ENCODE measurements at regions not wholly inside any gene's neighbourhood (a gene's known extent, or its start where the extent isn't known, plus 50 kb on each side); places are given as distances from the start of the nearest gene placed in this dataset.
"Not testable (repeated sequence)": the region's sequence is repeated elsewhere in the genome, so short reads cannot be mapped to it uniquely, and the experiment has no call there.

DNA sequence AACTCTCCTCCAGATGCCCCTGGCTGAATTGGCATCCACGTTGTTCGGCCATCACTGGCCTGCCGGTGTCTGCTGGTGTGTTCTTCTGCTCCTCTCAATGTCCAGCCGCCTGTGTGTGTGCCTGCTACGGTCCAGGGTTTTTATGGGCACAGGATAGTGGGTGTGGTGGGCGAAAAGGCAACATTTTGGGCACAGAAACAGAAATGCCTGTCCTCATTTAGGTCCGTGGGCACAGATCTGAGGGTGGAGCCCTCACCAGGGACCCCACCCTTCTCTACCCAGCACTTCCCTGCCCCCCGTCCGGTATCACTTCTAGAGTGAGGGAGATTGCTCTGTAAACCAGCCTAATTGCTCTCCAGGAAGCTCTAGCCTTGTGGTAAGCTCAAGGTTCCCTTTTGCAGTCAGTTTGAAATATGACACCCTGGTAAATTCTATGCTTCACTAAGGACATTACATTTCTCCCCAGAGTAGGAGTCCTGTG is 410.1 kb downstream of the MAT2B start:
- Histone ChIP-seq H3K27ac (no peak overlapping the region), H3K4me3 (no peak overlapping the region), H3K36me3 (no peaks in the 10 kb centered on the region), H3K4me1 (ENCODE audit: low read depth) (no peaks in the 10 kb centered on the region), H3K27me3 (no peaks in the 10 kb centered on the region), H3K9me3 (ENCODE audit: low read depth) (no peaks in the 10 kb centered on the region)
- DNase-seq (ENCODE audit: low read depth in 1 of 2, low spot score in 1 of 2) = peak; percentile 23 to 51
- TF ChIP-seq, protein P1, sequence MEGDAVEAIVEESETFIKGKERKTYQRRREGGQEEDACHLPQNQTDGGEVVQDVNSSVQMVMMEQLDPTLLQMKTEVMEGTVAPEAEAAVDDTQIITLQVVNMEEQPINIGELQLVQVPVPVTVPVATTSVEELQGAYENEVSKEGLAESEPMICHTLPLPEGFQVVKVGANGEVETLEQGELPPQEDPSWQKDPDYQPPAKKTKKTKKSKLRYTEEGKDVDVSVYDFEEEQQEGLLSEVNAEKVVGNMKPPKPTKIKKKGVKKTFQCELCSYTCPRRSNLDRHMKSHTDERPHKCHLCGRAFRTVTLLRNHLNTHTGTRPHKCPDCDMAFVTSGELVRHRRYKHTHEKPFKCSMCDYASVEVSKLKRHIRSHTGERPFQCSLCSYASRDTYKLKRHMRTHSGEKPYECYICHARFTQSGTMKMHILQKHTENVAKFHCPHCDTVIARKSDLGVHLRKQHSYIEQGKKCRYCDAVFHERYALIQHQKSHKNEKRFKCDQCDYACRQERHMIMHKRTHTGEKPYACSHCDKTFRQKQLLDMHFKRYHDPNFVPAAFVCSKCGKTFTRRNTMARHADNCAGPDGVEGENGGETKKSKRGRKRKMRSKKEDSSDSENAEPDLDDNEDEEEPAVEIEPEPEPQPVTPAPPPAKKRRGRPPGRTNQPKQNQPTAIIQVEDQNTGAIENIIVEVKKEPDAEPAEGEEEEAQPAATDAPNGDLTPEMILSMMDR (IDR thresholded peaks at IDR 0.05; ENCODE audit: low read depth, low read length) = no peak

DNA sequence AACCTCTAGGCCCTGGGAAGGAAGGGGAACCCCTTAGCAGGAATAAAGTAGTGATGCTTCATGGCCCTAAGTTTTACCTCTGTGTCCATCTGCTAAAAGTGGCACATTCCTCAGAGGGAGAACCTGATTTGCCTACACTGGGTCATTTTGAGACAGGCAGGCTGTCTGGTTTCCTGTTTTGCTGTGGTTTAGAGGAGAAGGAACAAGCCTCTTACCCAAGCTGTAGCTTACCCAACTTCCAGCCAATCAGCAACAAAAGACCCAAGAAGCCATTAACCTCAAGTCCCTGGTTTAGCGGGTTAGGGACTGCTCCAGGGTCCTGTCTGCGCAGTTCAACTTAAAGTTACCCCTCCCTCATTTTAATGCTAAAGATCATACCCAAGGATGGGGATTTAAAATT is 411.0 kb downstream of the MAT2B start:
- TF ChIP-seq, protein P1 (IDR thresholded peaks at IDR 0.05; ENCODE audit: low read depth, low read length) = no peak
- H3K4me1 ChIP-seq (ENCODE audit: low read depth) = no peaks in the 10 kb centered on the region
- peak overlapping the region; percentile 28 for H3K27ac ChIP-seq
- peak in 1 of 2 donors; percentile 63 for DNase-seq (ENCODE audit: low read depth in 1 of 2, low spot score in 1 of 2)
- no peak overlapping the region for H3K4me3 ChIP-seq
- H3K27me3 ChIP-seq = no peaks in the 10 kb centered on the region
- H3K36me3 ChIP-seq = no peaks in the 10 kb centered on the region
- H3K9me3 ChIP-seq (ENCODE audit: low read depth) = no peaks in the 10 kb centered on the region

DNA sequence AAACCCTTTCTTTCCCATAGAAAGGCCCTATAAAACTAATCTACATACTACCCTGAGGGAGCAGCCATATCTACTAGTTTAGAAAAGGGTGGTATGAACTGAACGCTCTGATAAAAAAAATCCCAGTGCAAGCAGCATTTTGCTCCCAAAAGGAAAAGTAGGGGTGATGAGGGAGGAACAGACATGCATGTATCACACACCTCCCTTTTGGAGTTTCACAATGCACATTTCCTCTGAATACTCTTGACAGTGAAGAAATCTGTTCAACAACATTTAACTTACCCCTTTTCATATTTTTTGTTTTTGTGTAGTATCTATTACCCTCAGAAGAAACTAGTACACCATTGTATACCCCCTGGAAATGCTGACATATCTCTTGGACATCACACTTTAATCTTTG is 411.4 kb downstream of the MAT2B start:
- TF ChIP-seq, protein P1 (IDR thresholded peaks at IDR 0.05; ENCODE audit: low read depth, low read length) = no peak
- peak in 1 of 2 donors; percentile 13 for DNase-seq (ENCODE audit: low read depth in 1 of 2, low spot score in 1 of 2)
- no peak overlapping the region for H3K4me3 ChIP-seq
- H3K27me3 ChIP-seq = no peaks in the 10 kb centered on the region
- H3K4me1 ChIP-seq (ENCODE audit: low read depth) = no peaks in the 10 kb centered on the region
- H3K27ac ChIP-seq = no peak overlapping the region
- H3K36me3 ChIP-seq = no peaks in the 10 kb centered on the region
- H3K9me3 ChIP-seq (ENCODE audit: low read depth) = no peaks in the 10 kb centered on the region

DNA sequence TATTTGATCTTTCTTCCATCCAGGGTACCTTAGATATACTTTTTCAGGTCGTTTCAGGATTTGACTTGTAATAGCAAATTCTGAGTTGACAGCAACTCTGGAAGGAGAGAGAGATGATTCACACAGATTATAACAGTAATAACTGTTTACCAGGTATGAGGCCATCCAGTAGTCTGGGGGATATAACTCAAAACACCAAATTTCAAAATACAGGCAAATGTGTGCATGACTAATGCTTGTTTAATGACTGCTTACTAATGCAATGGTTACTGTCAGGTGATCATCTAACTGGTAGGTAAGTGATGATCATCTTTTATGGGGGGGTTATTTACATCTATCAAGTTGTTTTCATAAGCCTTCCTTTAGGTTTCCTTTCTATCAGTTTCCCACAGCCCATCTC is 412.3 kb downstream of the MAT2B start:
- TF ChIP-seq, protein P1 (IDR thresholded peaks at IDR 0.05; ENCODE audit: low read depth, low read length) = no peak

DNA sequence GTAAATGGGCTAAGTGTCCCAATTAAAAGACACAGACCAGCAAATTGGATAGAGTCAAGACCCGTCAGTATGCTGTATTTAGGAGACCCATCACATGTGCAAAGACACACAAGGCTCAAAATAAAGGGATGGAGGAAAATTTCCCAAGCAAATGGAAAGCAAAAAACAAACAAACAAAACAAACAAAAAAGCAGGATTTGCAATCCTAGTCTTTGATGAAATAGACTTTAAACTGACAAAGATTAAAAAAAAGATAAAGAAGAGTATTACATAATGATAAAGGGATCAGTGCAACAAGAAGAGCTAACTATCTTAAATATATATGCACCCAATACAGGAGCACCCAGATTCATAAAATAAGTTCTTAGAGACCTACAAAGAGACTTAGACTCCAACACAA is 429.6 kb downstream of the MAT2B start:
- H3K36me3 ChIP-seq; H3K27ac ChIP-seq; H3K27me3 ChIP-seq; H3K4me3 ChIP-seq; DNase-seq (ENCODE audit: low read depth in 1 of 2, low spot score in 1 of 2); H3K9me3 ChIP-seq (ENCODE audit: low read depth); H3K4me1 ChIP-seq (ENCODE audit: low read depth): not testable (repeated sequence)

More for the DNA sequence above, 412.3 kb downstream of the MAT2B start:
- no peak for DNase-seq (ENCODE audit: low read depth in 1 of 2, low spot score in 1 of 2)
- Histone ChIP-seq H3K4me1 (ENCODE audit: low read depth) (no peaks in the 10 kb centered on the region), H3K27me3 (no peaks in the 10 kb centered on the region), H3K27ac (no peak overlapping the region), H3K9me3 (ENCODE audit: low read depth) (no peaks in the 10 kb centered on the region), H3K4me3 (no peak overlapping the region), H3K36me3 (no peaks in the 10 kb centered on the region)

DNA sequence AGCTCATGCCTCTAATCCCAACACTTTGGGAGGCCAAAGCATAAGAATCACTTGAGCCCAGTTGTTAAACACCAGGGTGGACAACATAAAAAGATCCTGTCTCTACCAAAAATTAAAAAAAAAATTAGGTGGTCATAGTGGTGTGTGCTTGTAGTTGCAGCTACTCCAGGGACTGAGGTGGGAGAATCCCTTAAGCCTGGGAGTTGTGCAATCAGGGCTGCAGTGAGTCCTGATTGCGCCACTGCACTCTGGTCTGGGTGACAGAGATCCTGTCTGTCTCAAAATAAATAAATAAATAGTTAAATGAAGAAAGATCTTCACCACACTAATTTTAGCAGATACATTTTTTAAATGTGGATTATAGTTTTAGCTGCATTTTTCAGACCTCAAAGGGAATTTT is 433.2 kb downstream of the MAT2B start:
- no peaks in the 10 kb centered on the region for H3K27me3 ChIP-seq
- DNase-seq (ENCODE audit: low read depth in 1 of 2, low spot score in 1 of 2) = peak in 1 of 2 donors; percentile 67
- no peak overlapping the region for H3K4me3 ChIP-seq
- no peaks in the 10 kb centered on the region for H3K9me3 ChIP-seq (ENCODE audit: low read depth)
- H3K36me3 ChIP-seq = no peaks in the 10 kb centered on the region
- no peak overlapping the region for H3K27ac ChIP-seq
- TF ChIP-seq, protein P1 (IDR thresholded peaks at IDR 0.05; ENCODE audit: low read depth, low read length) = no peak
- H3K4me1 ChIP-seq (ENCODE audit: low read depth) = peaks cover 12% of the 10 kb centered on the region

All from cardiac muscle cell (in vitro differentiated cells and primary cell).